ENCODE measurements at regions not wholly inside any gene's neighbourhood (a gene's known extent, or its start where the extent isn't known, plus 50 kb on each side); places are given as distances from the start of the nearest gene placed in this dataset.

GRCh38 chrX:6909396-6909795 is 238.1 kb upstream of the STS start:
- no peak for DNase-seq (ENCODE audit: low read depth)

GRCh38 chrX:6906608-6907007 is 240.9 kb upstream of the STS start:
- no peak for DNase-seq (ENCODE audit: low read depth)

- DNase-seq (ENCODE audit: low read depth), result no peak
Measured at GRCh38 chrX:6904156-6904555, 243.4 kb upstream of the STS start.

GRCh38 chrX:6898371-6898770 is 249.1 kb upstream of the STS start:
- no peak for DNase-seq (ENCODE audit: low read depth)

GRCh38 chrX:6891404-6891803 is 256.1 kb upstream of the STS start:
- DNase-seq (ENCODE audit: low read depth), result no peak

GRCh38 chrX:6890544-6891261 is 256.8 kb upstream of the STS start:
- no peak for DNase-seq (ENCODE audit: low read depth)

- DNase-seq (ENCODE audit: low read depth), result no peak
Measured at GRCh38 chrX:6885909-6886308, 261.6 kb upstream of the STS start.

- peak; percentile 2 for DNase-seq (ENCODE audit: low read depth)
Measured at GRCh38 chrX:6885396-6885795, 262.1 kb upstream of the STS start.

- DNase-seq (ENCODE audit: low read depth), result no peak
Measured at GRCh38 chrX:6861456-6861855, 286.1 kb upstream of the STS start.

GRCh38 chrX:6857749-6858148 is 289.8 kb upstream of the STS start:
- DNase-seq (ENCODE audit: low read depth), result no peak

- DNase-seq (ENCODE audit: low read depth), result no peak
Measured at GRCh38 chrX:6856471-6856870, 291.0 kb upstream of the STS start.

- no peak for DNase-seq (ENCODE audit: low read depth)
Measured at GRCh38 chrX:6852869-6853268, 294.6 kb upstream of the STS start.

GRCh38 chrX:6852121-6852520 is 295.4 kb upstream of the STS start:
- DNase-seq (ENCODE audit: low read depth), result no peak

- no peak for DNase-seq (ENCODE audit: low read depth)
Measured at GRCh38 chrX:6851140-6851539, 296.4 kb upstream of the STS start.

- peak; percentile 0 for DNase-seq (ENCODE audit: low read depth)
Measured at GRCh38 chrX:6849716-6850414, 297.6 kb upstream of the STS start.

- DNase-seq (ENCODE audit: low read depth), result no peak
Measured at GRCh38 chrX:6832619-6833018, 297.7 kb upstream of the VCX3A start.

- no peak for DNase-seq (ENCODE audit: low read depth)
Measured at GRCh38 chrX:6826856-6827255, 291.9 kb upstream of the VCX3A start.

- no peak for DNase-seq (ENCODE audit: low read depth)
Measured at GRCh38 chrX:6821730-6822129, 286.8 kb upstream of the VCX3A start.

GRCh38 chrX:6813836-6814370 is 279.0 kb upstream of the VCX3A start:
- DNase-seq (ENCODE audit: low read depth), result peak; percentile 0

GRCh38 chrX:6812087-6812486 is 277.2 kb upstream of the VCX3A start:
- no peak for DNase-seq (ENCODE audit: low read depth)

GRCh38 chrX:6810776-6811175 is 275.9 kb upstream of the VCX3A start:
- DNase-seq (ENCODE audit: low read depth), result no peak

GRCh38 chrX:6803607-6804006 is 268.7 kb upstream of the VCX3A start:
- no peak for DNase-seq (ENCODE audit: low read depth)

- DNase-seq (ENCODE audit: low read depth), result no peak
Measured at GRCh38 chrX:6793000-6793399, 258.1 kb upstream of the VCX3A start.
